Osteoblast (primary cell): ENCODE measurements at regions not wholly inside any gene's neighbourhood (a gene's known extent, or its start where the extent isn't known, plus 50 kb on each side); places are given as distances from the start of the nearest gene placed in this dataset.

Source experiments
- DNase-seq: peaks from one replicate; pipeline ENCODE4 v3.0.0; 2011; ENCODE audit warnings: low spot score, mixed read lengths; ENCODE audit not compliant: insufficient read length; ENCODE audit errors: missing footprints
- H2AFZ ChIP-seq: 2 replicates; pipeline ENCODE4 v1.6.0; 2011; ENCODE audit warnings: mild to moderate bottlenecking, low read length
- H3K27ac ChIP-seq: 2 replicates; pipeline ENCODE4 v1.5.1; 2011; ENCODE audit warnings: mild to moderate bottlenecking, low read depth, low read length, moderate library complexity
- H3K27me3 ChIP-seq: 2 replicates; pipeline ENCODE4 v1.6.0; 2012; ENCODE audit warnings: mild to moderate bottlenecking, control low read depth, inconsistent platforms, low read length, moderate library complexity; ENCODE audit not compliant: insufficient read depth
- H3K36me3 ChIP-seq: 2 replicates; pipeline ENCODE4 v1.5.1; 2011; ENCODE audit warnings: mild to moderate bottlenecking, low read length, control low read depth, moderate library complexity; ENCODE audit not compliant: insufficient read depth
- H3K4me1 ChIP-seq: 2 replicates; pipeline ENCODE4 v1.5.1; 2011; ENCODE audit warnings: mild to moderate bottlenecking, low read length, control low read depth, moderate library complexity; ENCODE audit not compliant: insufficient read depth
- H3K4me2 ChIP-seq: 2 replicates; pipeline ENCODE4 v1.6.0; 2011; ENCODE audit warnings: mild to moderate bottlenecking, low read length; ENCODE audit not compliant: insufficient read depth
- H3K4me3 ChIP-seq: fragments of 200-600 bp; sonication (generic); 3 replicates; pipeline ENCODE4 v1.5.1; 2012; ENCODE audit warnings: mild to moderate bottlenecking, low read length, inconsistent platforms; ENCODE audit not compliant: insufficient read depth
- H3K79me2 ChIP-seq: 2 replicates; pipeline ENCODE4 v1.6.0; 2012; ENCODE audit warnings: mild to moderate bottlenecking, low read length, control low read depth, inconsistent platforms; ENCODE audit not compliant: insufficient read depth
- H3K9me3 ChIP-seq: 2 replicates; pipeline ENCODE4 v1.5.1; 2011; ENCODE audit warnings: low read depth, low read length, control low read depth
- H4K20me1 ChIP-seq: 2 replicates; pipeline ENCODE4 v1.6.0; 2012; ENCODE audit warnings: mild to moderate bottlenecking, low read length, control low read depth; ENCODE audit not compliant: insufficient read depth
- TF ChIP-seq, protein P1 (sequence below): IDR thresholded peaks from 2 replicates; pipeline ENCODE4 v1.5.1; 2011; ENCODE audit warnings: mild to moderate bottlenecking, low read depth, low read length, moderate library complexity; ENCODE audit errors: extremely low read depth

DNA sequence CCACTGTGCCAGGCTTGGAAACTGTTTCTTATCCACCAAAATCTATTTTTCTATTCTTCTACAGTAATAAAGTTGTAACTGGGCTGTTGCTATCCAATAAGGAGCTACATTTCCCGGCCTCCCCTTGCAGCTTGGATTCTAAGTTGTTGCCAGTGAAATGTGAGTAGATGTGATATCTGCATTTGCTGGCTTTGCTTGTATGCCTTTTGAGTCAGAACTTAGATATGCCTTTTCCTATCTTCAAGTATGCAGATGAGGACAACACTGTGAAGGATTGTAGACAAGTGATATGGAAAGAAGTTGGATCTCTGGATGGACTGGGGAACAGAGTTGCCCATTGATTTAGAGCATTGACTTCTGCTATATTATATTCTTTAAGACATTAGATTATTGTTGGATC, 236.9 kb downstream of the REEP3 start:
- Histone ChIP-seq H4K20me1 (no peaks in the 10 kb centered on the region), H2AFZ (no peak overlapping the region), H3K4me2 (no peak overlapping the region), H3K27me3 (peaks cover 8% of the 10 kb centered on the region), H3K36me3 (no peaks in the 10 kb centered on the region), H3K9me3 (no peaks in the 10 kb centered on the region), H3K79me2 (no peaks in the 10 kb centered on the region), H3K27ac (no peak overlapping the region), H3K4me1 (no peaks in the 10 kb centered on the region), H3K4me3 (no peak overlapping the region)
- no peak for DNase-seq
- TF ChIP-seq, protein P1, sequence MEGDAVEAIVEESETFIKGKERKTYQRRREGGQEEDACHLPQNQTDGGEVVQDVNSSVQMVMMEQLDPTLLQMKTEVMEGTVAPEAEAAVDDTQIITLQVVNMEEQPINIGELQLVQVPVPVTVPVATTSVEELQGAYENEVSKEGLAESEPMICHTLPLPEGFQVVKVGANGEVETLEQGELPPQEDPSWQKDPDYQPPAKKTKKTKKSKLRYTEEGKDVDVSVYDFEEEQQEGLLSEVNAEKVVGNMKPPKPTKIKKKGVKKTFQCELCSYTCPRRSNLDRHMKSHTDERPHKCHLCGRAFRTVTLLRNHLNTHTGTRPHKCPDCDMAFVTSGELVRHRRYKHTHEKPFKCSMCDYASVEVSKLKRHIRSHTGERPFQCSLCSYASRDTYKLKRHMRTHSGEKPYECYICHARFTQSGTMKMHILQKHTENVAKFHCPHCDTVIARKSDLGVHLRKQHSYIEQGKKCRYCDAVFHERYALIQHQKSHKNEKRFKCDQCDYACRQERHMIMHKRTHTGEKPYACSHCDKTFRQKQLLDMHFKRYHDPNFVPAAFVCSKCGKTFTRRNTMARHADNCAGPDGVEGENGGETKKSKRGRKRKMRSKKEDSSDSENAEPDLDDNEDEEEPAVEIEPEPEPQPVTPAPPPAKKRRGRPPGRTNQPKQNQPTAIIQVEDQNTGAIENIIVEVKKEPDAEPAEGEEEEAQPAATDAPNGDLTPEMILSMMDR = no peak

DNA sequence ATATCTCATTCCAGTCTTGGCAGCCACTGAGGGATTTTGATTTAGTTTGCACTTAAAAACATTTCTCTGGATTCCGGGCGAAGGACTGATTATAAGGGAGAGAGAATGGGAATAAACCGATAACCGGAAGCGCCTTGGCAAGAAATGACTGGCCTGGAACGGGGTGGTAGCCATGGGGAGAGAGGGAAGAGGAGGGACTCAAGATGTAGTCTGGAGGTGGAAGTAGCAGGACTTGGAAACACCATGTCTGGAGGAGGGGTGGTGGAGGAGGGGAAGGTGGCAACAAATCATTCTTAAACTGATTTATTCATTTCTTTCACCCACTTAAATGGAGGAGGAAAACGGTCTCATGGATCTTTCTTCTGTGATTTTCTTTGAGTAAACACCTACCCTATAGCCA, 238.1 kb downstream of the REEP3 start:
- no peak for DNase-seq
- no peak overlapping the region for H3K4me3 ChIP-seq
- H3K36me3 ChIP-seq = no peaks in the 10 kb centered on the region
- H3K27me3 ChIP-seq = peaks cover 8% of the 10 kb centered on the region
- H4K20me1 ChIP-seq = no peaks in the 10 kb centered on the region
- no peaks in the 10 kb centered on the region for H3K79me2 ChIP-seq
- no peaks in the 10 kb centered on the region for H3K9me3 ChIP-seq
- no peak overlapping the region for H3K4me2 ChIP-seq
- H3K4me1 ChIP-seq = no peaks in the 10 kb centered on the region
- TF ChIP-seq, protein P1 = no peak
- no peak overlapping the region for H3K27ac ChIP-seq
- H2AFZ ChIP-seq = no peak overlapping the region

DNA sequence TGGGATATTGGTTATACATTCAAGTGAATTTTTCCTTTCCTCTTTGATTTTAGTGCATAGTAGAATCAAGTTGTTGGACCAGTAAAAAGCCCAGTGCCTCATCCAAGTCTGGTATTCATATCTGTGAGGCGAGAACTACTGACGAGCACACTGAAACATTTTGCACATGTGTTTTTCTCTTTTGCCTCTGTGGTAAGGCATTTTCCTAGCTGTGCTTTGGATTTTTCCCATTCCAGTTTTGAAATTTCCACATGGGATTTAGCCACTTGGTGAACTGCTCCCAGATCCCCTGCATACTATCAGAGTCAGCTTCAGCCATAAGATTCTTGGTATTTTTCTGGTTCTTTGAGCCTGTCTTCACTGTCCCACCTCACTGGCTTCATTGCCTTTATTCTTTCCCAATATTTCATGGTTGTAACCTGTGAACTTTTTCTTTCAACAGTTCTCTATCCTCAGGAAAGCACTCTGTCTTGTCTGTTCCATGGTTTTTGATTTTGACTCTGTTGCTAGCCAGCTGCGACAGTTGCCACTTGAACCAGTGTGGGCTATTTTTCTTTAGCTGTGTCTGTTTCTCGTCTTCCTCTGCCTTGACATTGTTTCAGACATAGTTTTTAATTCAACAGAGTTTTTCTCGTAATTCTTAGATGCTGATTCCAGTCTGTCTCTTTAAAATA, 239.0 kb downstream of the REEP3 start:
- Histone ChIP-seq H4K20me1 (no peaks in the 10 kb centered on the region), H3K27me3 (peaks cover 8% of the 10 kb centered on the region), H3K27ac (no peak overlapping the region), H3K9me3 (no peaks in the 10 kb centered on the region), H3K4me1 (no peaks in the 10 kb centered on the region), H3K4me3 (no peak overlapping the region), H3K36me3 (no peaks in the 10 kb centered on the region), H3K4me2 (no peak overlapping the region), H3K79me2 (no peaks in the 10 kb centered on the region), H2AFZ (no peak overlapping the region)
- TF ChIP-seq, protein P1 = no peak
- no peak for DNase-seq

DNA sequence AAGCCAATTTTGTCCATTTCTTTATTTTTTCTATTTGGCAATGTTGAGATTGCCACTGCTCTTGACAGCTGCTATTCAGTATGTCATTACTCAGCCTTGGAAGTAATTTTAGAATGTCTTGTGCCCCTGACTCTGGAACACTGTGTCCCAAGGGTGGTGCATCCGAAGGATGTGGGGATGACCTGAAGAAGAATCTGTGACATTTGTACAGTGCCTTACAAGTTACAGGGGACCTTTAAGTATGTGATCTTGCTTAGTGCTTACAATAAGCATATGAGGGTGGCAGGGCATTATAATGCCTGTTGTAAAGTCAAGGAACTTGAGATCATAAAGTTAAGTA, 239.5 kb downstream of the REEP3 start:
- Histone ChIP-seq H2AFZ (no peak overlapping the region), H3K4me3 (no peak overlapping the region), H3K4me1 (no peaks in the 10 kb centered on the region), H3K79me2 (no peaks in the 10 kb centered on the region), H3K27ac (no peak overlapping the region), H4K20me1 (no peaks in the 10 kb centered on the region), H3K27me3 (peaks cover 8% of the 10 kb centered on the region), H3K9me3 (no peaks in the 10 kb centered on the region), H3K4me2 (no peak overlapping the region), H3K36me3 (no peaks in the 10 kb centered on the region)
- DNase-seq = no peak
- TF ChIP-seq, protein P1 = no peak
